SK-N-SH treated with all-trans-retinoic acid at 6 μM for 48 hours (cell line): ENCODE measurements at regions not wholly inside any gene's neighbourhood (a gene's known extent, or its start where the extent isn't known, plus 50 kb on each side); places are given as distances from the start of the nearest gene placed in this dataset.

ENCODE experiments used
- ATAC-seq: fragments of 200-7000 bp; cut with Tn5 transposase; 3 replicates; pipeline ENCODE4 v1.9.1; 2020; ENCODE audit warnings: mild to moderate bottlenecking, moderate library complexity
- ARNTL ChIP-seq: fragments of 450-650 bp; formaldehyde crosslinking; IDR thresholded peaks from 2 replicates; pipeline ENCODE4 v1.5.0; 2020; ENCODE audit warnings: low read depth, mild to moderate bottlenecking, moderate library complexity, borderline replicate concordance
- BACH2 ChIP-seq: fragments of 250-450 bp; sonication (Bioruptor Pico); IDR thresholded peaks from 2 replicates; pipeline ENCODE4 v1.9.0; 2021; ENCODE audit warnings: mild to moderate bottlenecking, borderline replicate concordance
- CSDC2 ChIP-seq: fragments of 250-450 bp; sonication (Bioruptor Pico); IDR thresholded peaks from 2 replicates; pipeline ENCODE4 v1.5.0; 2020; ENCODE audit warnings: mild to moderate bottlenecking, moderate library complexity
- ESRRG ChIP-seq: fragments of 250-450 bp; sonication (Bioruptor Pico); IDR thresholded peaks from 2 replicates; pipeline ENCODE4 v1.6.1; 2021; ENCODE audit warnings: mild to moderate bottlenecking
- GLIS3 ChIP-seq: fragments of 250-450 bp; sonication (Bioruptor Pico); IDR thresholded peaks from 2 replicates; pipeline ENCODE4 v1.5.0; 2020; ENCODE audit warnings: mild to moderate bottlenecking, moderate library complexity
- ISL1 ChIP-seq: fragments of 250-450 bp; sonication (Bioruptor Pico); IDR thresholded peaks from 2 replicates; pipeline ENCODE4 v2.1.2; 2022; ENCODE audit warnings: mild to moderate bottlenecking, moderate library complexity
- OSR1 ChIP-seq: fragments of 250-450 bp; sonication (Bioruptor Pico); IDR thresholded peaks from 2 replicates; pipeline ENCODE4 v1.8.0; 2022; ENCODE audit warnings: moderate library complexity, mild to moderate bottlenecking, inconsistent platforms
- PATZ1 ChIP-seq: fragments of 250-450 bp; sonication (Bioruptor Pico); IDR thresholded peaks from 2 replicates; pipeline ENCODE4 v1.8.0; 2020; ENCODE audit warnings: mild to moderate bottlenecking, moderate library complexity, borderline replicate concordance
- PPARA ChIP-seq: fragments of 250-450 bp; sonication (Bioruptor Pico); IDR thresholded peaks from 2 replicates; pipeline ENCODE4 v1.5.0; 2020; ENCODE audit warnings: mild to moderate bottlenecking, borderline replicate concordance
- RARB ChIP-seq: fragments of 250-450 bp; sonication (Bioruptor Pico); IDR thresholded peaks from 2 replicates; pipeline ENCODE4 v1.8.0; 2021; ENCODE audit warnings: mild to moderate bottlenecking, moderate library complexity
- SNAI2 ChIP-seq: fragments of 250-450 bp; sonication (Bioruptor Pico); IDR thresholded peaks from 2 replicates; pipeline ENCODE4 v1.5.0; 2020; ENCODE audit warnings: mild to moderate bottlenecking, moderate library complexity
- TOX ChIP-seq: fragments of 250-450 bp; sonication (Bioruptor Pico); IDR thresholded peaks from 2 replicates; pipeline ENCODE4 v1.8.0; 2021; ENCODE audit warnings: mild to moderate bottlenecking, moderate library complexity, borderline replicate concordance
- TSHZ2 ChIP-seq: fragments of 250-450 bp; sonication (Bioruptor Pico); IDR thresholded peaks from 2 replicates; pipeline ENCODE4 v1.5.0; 2020; ENCODE audit warnings: mild to moderate bottlenecking, moderate library complexity
- ZC3H10 ChIP-seq: fragments of 250-450 bp; sonication (Bioruptor Pico); IDR thresholded peaks from 2 replicates; pipeline ENCODE4 v1.5.1; 2021; ENCODE audit warnings: mild to moderate bottlenecking, moderate library complexity
- ZFP3 ChIP-seq: fragments of 250-450 bp; sonication (Bioruptor Pico); IDR thresholded peaks from 2 replicates; pipeline ENCODE4 v1.5.0; 2020; ENCODE audit warnings: mild to moderate bottlenecking, moderate library complexity
- ZFP30 ChIP-seq: fragments of 450-650 bp; formaldehyde crosslinking; IDR thresholded peaks from 2 replicates; pipeline ENCODE4 v1.5.0; 2022; ENCODE audit warnings: mild to moderate bottlenecking, moderate library complexity
- ZNF565 ChIP-seq: fragments of 450-650 bp; formaldehyde crosslinking; conservative IDR thresholded peaks from 2 replicates; pipeline ENCODE4 v1.5.0; 2020; ENCODE audit warnings: low read depth, mild to moderate bottlenecking, moderate library complexity
- ZNF70 ChIP-seq: fragments of 450-650 bp; formaldehyde crosslinking; IDR thresholded peaks from 2 replicates; pipeline ENCODE4 v1.5.0; 2020; ENCODE audit warnings: mild to moderate bottlenecking, moderate library complexity
- ZNF8 ChIP-seq: fragments of 450-650 bp; formaldehyde crosslinking; IDR thresholded peaks from 2 replicates; pipeline ENCODE4 v1.5.0; 2020; ENCODE audit warnings: mild to moderate bottlenecking, moderate library complexity
- TF ChIP-seq, protein P1 (sequence below): fragments of 250-450 bp; sonication (Bioruptor Pico); IDR thresholded peaks from 2 replicates; pipeline ENCODE4 v1.8.0; 2021; ENCODE audit warnings: low read depth, mild to moderate bottlenecking, moderate library complexity, borderline replicate concordance
- TF ChIP-seq, protein P2 (sequence below): fragments of 250-450 bp; sonication (Bioruptor Pico); IDR thresholded peaks from 2 replicates; pipeline ENCODE4 v1.5.1; 2020; ENCODE audit warnings: low read depth, mild to moderate bottlenecking, moderate library complexity

DNA sequence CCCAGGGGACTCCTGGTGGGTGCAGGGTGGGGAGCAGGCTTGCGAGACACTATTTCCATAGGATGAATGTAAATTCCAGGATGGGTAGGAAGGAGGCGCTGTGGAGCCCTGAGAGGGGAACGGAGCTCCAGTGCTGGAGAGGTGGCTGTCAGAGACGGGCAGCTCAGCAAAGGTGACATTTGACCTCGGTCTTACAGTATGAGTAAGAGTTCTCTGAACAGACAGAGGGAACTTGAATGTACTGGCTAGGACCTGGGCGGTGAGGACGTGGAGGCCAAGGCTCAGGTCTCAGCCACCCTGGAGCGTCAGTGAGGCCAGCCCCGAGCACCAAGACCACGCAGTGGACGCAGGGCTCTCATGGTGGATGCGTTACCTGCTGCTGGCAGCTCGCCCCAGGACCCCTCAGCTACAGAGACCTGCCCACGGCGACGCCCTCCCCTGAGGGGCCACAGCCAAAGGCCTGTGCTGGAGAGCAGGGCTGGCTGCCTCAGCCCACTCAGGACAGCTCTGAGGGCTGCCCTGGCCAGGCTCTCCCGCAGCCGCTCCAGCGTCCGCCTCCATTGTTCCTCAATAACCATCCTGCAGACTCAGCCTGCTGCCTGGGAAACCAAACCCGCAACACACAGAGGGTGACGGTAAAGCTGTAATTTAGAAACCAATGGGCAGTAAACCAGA, 65.9 kb upstream of the TNRC6C start (continued):
- TF ChIP-seq GLIS3 (CRISPR knock-in tag) (no peak), ZNF8 (CRISPR knock-in tag) (no peak), ZFP3 (CRISPR knock-in tag) (no peak)

GRCh38 chr17:77893144-77894044, 65.1 kb upstream of the TNRC6C start:
- ATAC-seq, result no peak
- no peak for TF ChIP-seq RARB
- TF ChIP-seq, protein P1, sequence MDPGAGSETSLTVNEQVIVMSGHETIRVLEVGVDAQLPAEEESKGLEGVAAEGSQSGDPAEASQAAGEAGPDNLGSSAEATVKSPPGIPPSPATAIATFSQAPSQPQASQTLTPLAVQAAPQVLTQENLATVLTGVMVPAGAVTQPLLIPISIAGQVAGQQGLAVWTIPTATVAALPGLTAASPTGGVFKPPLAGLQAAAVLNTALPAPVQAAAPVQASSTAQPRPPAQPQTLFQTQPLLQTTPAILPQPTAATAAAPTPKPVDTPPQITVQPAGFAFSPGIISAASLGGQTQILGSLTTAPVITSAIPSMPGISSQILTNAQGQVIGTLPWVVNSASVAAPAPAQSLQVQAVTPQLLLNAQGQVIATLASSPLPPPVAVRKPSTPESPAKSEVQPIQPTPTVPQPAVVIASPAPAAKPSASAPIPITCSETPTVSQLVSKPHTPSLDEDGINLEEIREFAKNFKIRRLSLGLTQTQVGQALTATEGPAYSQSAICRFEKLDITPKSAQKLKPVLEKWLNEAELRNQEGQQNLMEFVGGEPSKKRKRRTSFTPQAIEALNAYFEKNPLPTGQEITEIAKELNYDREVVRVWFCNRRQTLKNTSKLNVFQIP, result no peak
- TF ChIP-seq ZFP30 (CRISPR knock-in tag), result no peak
- no peak for TF ChIP-seq ISL1 (CRISPR knock-in tag)
- no peak for TF ChIP-seq ZNF565 (CRISPR knock-in tag)
- no peak for TF ChIP-seq PATZ1 (CRISPR knock-in tag)
- TF ChIP-seq, protein P2, sequence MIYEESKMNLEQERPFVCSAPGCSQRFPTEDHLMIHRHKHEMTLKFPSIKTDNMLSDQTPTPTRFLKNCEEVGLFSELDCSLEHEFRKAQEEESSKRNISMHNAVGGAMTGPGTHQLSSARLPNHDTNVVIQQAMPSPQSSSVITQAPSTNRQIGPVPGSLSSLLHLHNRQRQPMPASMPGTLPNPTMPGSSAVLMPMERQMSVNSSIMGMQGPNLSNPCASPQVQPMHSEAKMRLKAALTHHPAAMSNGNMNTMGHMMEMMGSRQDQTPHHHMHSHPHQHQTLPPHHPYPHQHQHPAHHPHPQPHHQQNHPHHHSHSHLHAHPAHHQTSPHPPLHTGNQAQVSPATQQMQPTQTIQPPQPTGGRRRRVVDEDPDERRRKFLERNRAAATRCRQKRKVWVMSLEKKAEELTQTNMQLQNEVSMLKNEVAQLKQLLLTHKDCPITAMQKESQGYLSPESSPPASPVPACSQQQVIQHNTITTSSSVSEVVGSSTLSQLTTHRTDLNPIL (CRISPR knock-in tag), result no peak
- no peak for TF ChIP-seq TSHZ2 (CRISPR knock-in tag)
- TF ChIP-seq GLIS3 (CRISPR knock-in tag), result no peak
- no peak for TF ChIP-seq CSDC2 (CRISPR knock-in tag)
- no peak for TF ChIP-seq ZNF8 (CRISPR knock-in tag)
- no peak for TF ChIP-seq ZNF70 (CRISPR knock-in tag)
- no peak for TF ChIP-seq ARNTL
- TF ChIP-seq TOX (CRISPR knock-in tag), result no peak

- no peak for ATAC-seq
- TF ChIP-seq BACH2 (CRISPR knock-in tag) (no peak), ARNTL (no peak), ZFP3 (CRISPR knock-in tag) (no peak), ESRRG (CRISPR knock-in tag) (no peak), ISL1 (CRISPR knock-in tag) (no peak), GLIS3 (CRISPR knock-in tag) (no peak), PPARA (CRISPR knock-in tag) (no peak), OSR1 (CRISPR knock-in tag) (no peak), CSDC2 (CRISPR knock-in tag) (no peak), ZFP30 (CRISPR knock-in tag) (no peak), ZNF565 (CRISPR knock-in tag) (no peak), TOX (CRISPR knock-in tag) (no peak), RARB (no peak), SNAI2 (CRISPR knock-in tag) (no peak), TSHZ2 (CRISPR knock-in tag) (no peak), ZC3H10 (CRISPR knock-in tag) (no peak)
- TF ChIP-seq, protein P1, result no peak
These were observed 64.2 kb upstream of the TNRC6C start for GRCh38 chr17:77894126-77894956.
